Kidney capillary endothelial cell (primary cell): ENCODE measurements at regions not wholly inside any gene's neighbourhood (a gene's known extent, or its start where the extent isn't known, plus 50 kb on each side); places are given as distances from the start of the nearest gene placed in this dataset.

ENCODE experiments used
- DNase-seq: peaks from one replicate; pipeline ENCODE4 v3.0.0-alpha.2; 2018; ENCODE audit warnings: low spot score

- DNase-seq = no peak
These were observed 55.5 kb upstream of the ST6GAL2 start for GRCh38 chr2:106941372-106941993.

- no peak for DNase-seq
These were observed 57.7 kb upstream of the ST6GAL2 start for GRCh38 chr2:106943468-106944200.

DNA sequence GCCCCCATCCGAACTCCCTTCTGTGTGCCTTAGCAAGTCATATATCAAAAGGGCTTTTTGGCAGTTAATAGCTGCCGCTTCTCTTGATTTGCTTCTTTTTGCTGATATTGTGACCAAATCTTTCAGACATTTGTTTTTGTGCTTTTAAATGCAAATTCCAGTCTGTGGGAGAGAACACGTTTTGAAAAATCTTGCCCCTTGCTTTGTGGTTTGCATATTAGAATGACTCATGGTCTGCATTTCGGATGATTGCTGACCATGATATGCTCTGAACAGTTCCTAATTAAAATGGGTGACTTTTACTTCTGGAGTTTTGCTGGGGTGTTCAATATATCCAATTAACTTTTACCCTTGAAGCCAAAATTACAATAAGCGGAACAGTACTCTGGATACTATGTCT, 58.2 kb upstream of the ST6GAL2 start:
- DNase-seq = no peak

DNA sequence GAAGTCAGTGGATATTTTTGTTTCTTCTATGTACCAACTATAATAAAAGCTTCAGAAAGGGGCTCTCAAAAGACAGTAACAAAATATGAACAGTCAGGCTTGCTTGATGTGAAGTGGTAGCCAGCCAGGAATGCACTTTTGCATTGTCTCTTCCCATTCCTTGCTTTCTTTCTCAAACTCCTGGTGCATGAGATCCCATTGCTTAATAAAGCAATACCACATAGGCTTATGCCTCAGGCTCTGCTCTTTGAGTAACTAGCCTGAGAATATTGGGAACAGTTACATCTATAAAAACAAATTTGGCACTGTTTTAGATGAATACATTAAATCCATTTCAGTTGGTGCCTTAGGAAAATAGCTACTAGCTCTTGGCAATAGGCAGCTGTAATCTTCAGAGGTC, 62.6 kb upstream of the ST6GAL2 start:
- no peak for DNase-seq

- DNase-seq = no peak
These were observed 67.3 kb upstream of the ST6GAL2 start for GRCh38 chr2:106953236-106953635.

- DNase-seq = no peak
These were observed 67.8 kb upstream of the ST6GAL2 start for GRCh38 chr2:106953779-106954178.

GRCh38 chr2:106954304-106954703, 68.3 kb upstream of the ST6GAL2 start:
- no peak for DNase-seq

GRCh38 chr2:106956416-106956815, 70.4 kb upstream of the ST6GAL2 start:
- DNase-seq = no peak

- peak; percentile 44 for DNase-seq
These were observed 70.9 kb upstream of the ST6GAL2 start for GRCh38 chr2:106956879-106957278.

GRCh38 chr2:106959975-106960682, 74.2 kb upstream of the ST6GAL2 start:
- no peak for DNase-seq

DNA sequence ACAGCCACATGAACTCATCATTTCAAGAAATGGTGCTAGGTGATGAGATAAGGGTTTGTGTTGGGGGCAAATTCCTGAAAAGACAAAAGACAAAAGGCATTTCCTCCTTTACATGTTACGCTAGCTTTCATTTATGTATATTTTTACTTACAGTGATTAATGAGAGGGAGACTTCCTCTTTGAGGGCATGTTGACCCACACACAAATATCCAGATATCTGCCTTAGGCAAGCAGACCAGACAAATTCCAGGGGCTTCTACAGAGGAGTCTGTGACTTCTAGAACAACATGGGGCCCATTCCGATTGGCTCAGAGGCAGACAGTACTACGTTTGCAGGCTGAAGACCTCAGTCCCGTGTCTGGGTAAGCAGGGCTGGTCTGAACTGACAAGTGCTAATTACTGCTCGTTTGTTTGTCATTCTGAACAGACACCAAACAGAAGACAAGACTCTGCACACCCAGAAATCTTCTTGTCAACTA, 74.8 kb upstream of the ST6GAL2 start:
- DNase-seq = no peak

DNA sequence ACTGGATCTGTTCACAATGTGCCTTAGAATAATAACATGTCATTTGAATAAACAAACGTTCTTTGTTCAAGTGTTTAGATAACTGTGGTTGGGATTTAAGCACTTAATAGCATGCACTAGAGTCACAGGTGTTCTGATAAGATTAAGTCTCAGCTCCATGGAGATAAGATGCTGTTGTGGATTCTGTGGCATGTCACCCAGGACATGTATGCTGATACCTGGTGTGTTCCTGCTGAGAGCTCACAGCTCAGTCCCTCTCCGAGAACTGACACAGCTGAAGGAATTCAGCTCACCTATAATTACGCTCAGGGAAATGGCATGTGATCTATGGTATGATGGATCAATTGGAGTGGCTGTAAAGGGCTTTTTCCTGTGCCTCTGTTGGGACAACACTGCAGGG, 75.4 kb upstream of the ST6GAL2 start:
- DNase-seq = no peak

DNA sequence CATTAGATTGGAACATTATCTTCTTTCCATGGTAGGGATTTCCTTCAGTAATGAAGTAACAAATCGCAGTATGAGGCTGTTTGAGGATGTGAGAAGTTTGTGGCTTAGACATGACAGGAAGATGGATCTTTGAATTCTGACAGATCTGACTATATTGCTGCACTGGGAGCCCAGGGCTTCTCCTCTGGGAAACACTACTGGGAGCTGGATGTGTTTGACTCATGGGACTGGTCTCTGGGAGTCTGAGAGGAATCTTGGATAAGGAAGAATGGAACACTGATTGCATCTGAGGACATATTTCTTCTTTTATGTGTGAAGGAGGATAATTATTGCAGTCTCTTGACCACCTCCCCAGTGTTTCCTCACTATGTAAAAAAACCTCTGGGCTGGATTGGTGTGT, 77.2 kb upstream of the ST6GAL2 start:
- DNase-seq = peak; percentile 32

DNA sequence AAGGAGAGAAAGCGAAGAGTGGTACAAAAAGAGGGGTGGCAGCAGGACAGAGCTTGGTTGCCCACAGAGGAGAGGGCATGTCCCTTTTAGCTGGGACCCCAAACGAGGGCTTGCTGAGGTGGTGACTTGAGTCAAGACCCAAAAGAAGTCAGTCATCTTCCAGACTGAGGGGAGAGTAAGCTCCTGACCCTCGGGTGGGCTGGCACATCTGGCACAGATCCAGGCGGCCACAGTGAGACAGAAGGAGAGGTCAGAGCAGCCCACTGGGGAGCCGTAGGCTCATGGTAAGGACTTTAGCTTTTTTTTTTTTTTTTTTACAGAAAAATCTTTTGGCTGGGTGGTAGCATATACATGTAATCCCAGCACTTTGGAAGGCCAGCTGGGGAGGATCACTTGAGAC, 77.9 kb upstream of the ST6GAL2 start:
- DNase-seq = no peak

DNA sequence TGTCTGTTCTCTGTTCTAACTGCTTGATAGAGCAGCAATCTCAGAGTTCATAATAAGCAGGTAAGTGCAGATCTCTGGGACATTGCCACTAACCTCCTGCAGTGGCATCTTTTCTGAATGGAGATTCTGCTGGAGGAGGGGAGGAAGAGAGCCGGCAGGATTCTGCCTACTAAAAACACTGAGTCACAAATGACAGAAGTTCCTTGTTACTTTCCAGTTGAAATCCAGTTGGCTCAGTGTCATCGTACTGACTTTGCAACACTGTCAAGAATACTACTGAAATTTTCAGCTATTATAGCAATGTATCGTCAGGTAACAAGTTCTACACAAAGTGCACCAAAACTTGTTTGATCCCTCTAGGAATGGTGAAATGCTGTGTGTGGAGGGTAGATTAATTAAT, 79.6 kb upstream of the ST6GAL2 start:
- no peak for DNase-seq

DNA sequence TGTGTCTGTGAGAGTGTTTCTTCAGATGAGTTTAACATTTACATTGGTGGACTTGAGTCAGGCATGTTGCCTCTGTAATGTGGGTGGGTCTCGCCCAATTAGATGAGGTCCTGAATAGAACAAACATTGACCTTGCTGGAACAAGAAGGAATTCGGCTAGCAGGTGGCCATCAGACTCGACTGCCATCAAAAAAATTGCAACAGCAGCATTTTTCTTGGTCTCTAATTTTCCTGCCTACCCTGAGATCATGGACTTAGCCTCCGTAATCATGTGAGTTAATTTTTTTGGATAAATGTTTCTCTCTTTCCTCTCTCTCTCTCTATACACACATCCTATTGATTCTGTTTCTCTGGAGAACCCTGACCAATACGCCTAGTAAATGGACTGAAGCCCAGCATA, 83.8 kb upstream of the ST6GAL2 start:
- DNase-seq = no peak

DNA sequence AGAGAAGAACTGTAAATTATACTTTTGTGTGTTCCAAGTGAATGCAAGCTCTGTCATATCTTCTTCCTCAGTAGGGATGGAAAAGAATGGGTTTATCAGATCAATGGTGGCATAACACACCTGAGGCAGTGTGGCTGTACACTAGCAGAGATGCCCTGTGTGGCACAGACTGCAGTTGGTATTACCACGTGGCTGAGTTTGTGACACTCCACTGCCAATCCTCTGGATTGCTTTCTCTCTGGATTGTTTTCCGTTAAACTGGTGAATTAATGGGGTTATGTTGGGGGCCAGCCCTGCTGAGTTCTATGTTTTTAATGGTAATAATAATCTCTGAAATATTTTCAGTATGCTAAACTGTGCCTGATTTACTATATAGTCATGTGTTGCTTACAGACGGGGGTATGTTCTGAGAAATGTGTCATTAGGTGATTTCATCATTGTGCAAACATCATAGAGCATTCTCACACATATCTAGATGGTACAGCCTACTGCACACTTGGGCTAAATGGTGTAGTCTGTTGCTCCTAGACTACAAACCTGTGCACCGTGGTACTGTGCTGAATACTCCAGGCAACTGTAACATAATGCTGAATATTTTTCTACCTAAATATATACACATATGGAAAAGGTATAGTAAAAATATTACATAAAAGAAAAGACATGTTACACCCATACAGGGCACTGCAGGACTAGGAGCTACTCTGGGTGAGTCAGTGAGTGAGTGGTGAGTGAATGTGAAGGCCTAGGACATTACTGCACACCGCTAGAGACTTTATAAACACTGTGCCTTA, 84.7 kb upstream of the ST6GAL2 start:
- no peak for DNase-seq

GRCh38 chr2:106972782-106973181, 86.8 kb upstream of the ST6GAL2 start:
- DNase-seq = no peak

DNA sequence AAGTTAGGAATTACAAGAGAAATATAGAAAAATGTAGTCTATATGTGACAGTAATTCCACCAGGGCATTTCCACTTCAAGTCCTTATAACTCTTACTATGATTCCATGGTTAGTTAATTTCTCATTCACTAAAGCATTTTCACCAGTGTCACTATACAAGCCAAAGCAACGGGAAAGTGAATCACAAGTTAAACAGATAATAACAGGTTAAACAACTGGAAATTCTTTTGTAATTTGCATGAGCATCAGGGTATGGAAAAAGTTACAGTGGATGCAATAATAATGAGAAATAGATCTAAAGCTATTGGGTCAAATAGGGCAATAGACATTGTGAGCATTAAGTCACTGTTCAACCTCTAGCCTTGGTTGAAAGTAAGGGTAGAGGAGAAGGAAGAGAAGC, 88.9 kb upstream of the ST6GAL2 start:
- no peak for DNase-seq

DNA sequence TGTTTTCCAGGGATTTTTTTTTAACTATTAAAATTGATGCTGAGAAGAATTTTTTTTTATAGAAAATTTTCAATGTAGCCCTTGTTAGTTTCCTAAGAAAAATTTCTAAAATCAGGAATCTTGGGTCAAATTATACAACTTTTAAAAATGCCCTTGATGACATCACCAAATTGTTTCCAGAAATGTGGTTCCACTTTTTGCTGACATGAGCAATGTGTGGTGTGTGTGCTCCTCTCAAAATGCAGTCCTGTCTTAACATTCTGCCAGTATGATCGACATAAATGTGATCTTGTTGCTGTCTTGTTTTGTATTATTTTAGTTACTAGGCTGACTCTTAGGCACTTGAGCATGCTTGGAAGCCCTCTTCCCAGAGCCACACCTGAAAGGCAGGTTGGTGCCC, 89.7 kb upstream of the ST6GAL2 start:
- DNase-seq = no peak

DNA sequence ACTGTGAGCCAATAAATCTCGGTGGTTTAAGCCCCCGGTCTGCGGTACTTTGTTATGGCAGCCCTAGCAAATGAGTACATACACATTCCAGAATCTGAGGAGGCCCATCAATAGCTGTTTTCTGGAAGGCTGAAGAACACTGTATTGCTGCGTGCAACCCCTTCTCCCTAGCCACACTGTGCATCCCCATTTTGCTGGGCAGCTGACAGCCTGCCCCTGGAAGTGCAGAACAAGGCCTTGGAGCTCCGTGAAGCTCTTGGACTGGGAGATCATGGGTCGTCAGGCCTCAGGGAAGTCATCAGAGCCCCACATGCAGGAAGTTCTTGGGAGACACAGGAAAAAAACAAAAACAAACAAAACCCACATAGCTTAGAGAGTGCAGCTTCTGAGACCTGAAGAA, 90.6 kb upstream of the ST6GAL2 start:
- DNase-seq = no peak

GRCh38 chr2:106977717-106978116, 91.8 kb upstream of the ST6GAL2 start:
- no peak for DNase-seq
